ENCODE measurements at regions not wholly inside any gene's neighbourhood (a gene's known extent, or its start where the extent isn't known, plus 50 kb on each side); places are given as distances from the start of the nearest gene placed in this dataset.

DNA sequence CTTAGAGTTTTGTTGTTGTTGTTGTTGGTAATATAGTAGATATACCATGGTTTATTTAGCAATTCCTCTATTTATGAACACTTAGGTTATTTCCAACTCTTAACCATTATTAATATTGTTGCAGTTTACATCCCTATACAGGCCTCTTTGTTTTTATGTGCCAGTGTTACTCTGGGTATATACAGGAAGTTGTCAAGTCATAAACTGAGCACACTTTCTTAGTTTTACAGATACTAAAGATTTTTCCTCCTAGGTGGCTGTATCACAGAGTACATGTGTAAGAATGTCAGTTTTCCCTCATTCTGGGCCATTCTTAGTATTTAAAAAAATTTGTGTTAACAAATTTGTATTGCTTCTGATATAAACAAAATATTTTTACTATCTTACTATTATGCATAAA, 128.4 kb downstream of the ARL4A start:
- no peak for TF ChIP-seq CTCF (IDR thresholded peaks at IDR 0.05; ENCODE audit: low read depth, low read length, missing input control)
- TF ChIP-seq ATF3 (IDR thresholded peaks at IDR 0.05), result no peak
- TF ChIP-seq YY1 (IDR thresholded peaks at IDR 0.05), result no peak
- no peak for TF ChIP-seq SP1 (IDR thresholded peaks at IDR 0.05)
- TF ChIP-seq, protein P1, sequence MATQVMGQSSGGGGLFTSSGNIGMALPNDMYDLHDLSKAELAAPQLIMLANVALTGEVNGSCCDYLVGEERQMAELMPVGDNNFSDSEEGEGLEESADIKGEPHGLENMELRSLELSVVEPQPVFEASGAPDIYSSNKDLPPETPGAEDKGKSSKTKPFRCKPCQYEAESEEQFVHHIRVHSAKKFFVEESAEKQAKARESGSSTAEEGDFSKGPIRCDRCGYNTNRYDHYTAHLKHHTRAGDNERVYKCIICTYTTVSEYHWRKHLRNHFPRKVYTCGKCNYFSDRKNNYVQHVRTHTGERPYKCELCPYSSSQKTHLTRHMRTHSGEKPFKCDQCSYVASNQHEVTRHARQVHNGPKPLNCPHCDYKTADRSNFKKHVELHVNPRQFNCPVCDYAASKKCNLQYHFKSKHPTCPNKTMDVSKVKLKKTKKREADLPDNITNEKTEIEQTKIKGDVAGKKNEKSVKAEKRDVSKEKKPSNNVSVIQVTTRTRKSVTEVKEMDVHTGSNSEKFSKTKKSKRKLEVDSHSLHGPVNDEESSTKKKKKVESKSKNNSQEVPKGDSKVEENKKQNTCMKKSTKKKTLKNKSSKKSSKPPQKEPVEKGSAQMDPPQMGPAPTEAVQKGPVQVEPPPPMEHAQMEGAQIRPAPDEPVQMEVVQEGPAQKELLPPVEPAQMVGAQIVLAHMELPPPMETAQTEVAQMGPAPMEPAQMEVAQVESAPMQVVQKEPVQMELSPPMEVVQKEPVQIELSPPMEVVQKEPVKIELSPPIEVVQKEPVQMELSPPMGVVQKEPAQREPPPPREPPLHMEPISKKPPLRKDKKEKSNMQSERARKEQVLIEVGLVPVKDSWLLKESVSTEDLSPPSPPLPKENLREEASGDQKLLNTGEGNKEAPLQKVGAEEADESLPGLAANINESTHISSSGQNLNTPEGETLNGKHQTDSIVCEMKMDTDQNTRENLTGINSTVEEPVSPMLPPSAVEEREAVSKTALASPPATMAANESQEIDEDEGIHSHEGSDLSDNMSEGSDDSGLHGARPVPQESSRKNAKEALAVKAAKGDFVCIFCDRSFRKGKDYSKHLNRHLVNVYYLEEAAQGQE (IDR thresholded peaks at IDR 0.05), result no peak
- no peak for TF ChIP-seq TAF1 (conservative IDR thresholded peaks at IDR 0.05)
- TF ChIP-seq MAX (IDR thresholded peaks at IDR 0.05), result no peak
- no peak for TF ChIP-seq EGR1 (IDR thresholded peaks at IDR 0.05; ENCODE audit: low read depth in 2 of 2)
- TF ChIP-seq RAD21 (IDR thresholded peaks at IDR 0.05), result no peak
- no peak for TF ChIP-seq NR2F2 (IDR thresholded peaks at IDR 0.05)
- TF ChIP-seq, protein P2, sequence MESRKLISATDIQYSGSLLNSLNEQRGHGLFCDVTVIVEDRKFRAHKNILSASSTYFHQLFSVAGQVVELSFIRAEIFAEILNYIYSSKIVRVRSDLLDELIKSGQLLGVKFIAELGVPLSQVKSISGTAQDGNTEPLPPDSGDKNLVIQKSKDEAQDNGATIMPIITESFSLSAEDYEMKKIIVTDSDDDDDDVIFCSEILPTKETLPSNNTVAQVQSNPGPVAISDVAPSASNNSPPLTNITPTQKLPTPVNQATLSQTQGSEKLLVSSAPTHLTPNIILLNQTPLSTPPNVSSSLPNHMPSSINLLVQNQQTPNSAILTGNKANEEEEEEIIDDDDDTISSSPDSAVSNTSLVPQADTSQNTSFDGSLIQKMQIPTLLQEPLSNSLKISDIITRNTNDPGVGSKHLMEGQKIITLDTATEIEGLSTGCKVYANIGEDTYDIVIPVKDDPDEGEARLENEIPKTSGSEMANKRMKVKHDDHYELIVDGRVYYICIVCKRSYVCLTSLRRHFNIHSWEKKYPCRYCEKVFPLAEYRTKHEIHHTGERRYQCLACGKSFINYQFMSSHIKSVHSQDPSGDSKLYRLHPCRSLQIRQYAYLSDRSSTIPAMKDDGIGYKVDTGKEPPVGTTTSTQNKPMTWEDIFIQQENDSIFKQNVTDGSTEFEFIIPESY (IDR thresholded peaks at IDR 0.05), result no peak
- no peak for TF ChIP-seq GABPA (IDR thresholded peaks at IDR 0.05 in 1 of 2, conservative IDR thresholded peaks at IDR 0.05 in 1 of 2)

All from liver (tissue), 3 donors.